MV-4-11 (cell line): ENCODE measurements at regions not wholly inside any gene's neighbourhood (a gene's known extent, or its start where the extent isn't known, plus 50 kb on each side); places are given as distances from the start of the nearest gene placed in this dataset.

Experiments used
- DNase-seq: peaks from one replicate; lab custom pipeline; 2025; lab: John Stamatoyannopoulos, UW

DNA sequence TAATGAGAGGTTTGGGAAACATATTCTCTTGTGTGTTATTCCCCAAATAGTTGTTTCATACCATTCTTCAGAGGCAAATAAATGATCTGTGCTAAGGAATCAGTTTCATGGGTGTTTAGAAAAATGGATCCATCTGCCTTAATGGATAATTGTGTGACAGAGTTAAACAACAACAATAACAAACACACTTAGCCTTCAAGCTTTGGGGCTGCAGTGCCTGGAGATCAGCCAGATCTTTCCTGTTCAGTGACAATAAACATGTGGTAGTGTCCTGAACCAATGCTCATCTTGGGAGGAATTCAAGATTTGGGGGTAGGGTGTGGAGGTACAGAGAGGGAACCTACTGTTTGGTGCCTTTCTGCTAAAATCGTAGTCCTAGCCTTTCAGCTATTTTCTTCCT is 93.7 kb upstream of the PRICKLE1 start:
- DNase-seq: no peak

DNA sequence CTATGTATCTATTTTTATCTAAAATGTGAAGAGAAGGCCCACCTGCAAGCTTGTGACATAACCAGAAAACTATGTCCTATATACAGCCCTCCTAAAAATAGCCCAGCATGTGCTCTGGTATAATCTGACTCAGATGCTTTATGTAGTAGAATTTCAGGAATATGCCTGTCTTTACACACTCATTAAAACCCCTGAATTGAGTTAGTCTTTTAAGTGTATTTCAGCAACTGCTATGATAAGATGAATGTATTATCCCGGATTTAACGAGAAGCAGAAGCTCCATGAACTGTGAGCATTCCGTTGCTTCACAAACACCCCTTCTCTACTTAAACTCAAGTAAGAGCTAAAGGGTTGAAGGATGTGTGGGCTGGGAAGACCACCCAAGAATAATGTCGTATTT is 89.9 kb upstream of the PRICKLE1 start:
- DNase-seq: no peak

DNA sequence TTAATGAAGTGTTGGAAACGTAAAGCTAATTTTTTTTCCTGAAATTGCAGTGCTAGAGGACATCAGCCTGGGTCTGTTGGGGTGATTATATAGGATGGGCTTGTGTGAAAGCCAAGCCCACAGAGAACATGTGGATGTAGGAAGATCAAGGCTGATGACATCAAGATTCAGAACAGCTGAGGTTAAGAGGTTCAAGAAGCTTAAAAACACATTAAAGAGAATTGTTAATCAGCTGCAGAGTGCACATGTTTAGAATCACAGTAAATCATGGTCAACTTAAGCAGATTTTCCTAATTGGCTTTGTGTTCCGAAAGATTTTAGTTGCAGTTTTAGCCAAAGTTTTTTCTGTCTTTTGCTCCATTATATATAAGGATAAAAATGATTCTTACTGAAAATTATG is 87.9 kb upstream of the PRICKLE1 start:
- DNase-seq: no peak

DNA sequence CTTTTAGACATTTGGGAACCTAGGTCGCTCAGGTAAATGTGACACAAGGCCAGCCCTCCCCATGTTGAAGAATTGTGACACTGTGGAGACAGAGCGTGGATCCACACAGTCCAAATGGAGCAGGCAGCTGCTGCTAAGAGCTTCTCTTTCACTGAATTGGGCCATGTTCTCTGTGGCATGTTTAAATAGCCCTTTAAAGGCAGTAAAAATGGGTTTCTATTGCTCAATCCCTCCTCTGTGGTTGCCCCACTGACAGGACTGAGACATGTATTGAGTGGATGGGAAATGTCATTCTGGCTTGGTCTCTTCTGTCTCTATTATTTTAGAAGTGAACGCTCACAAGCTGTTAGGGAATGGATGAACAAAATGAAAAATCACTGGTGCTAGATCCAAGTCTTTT is 84.0 kb upstream of the PRICKLE1 start:
- DNase-seq: peak; percentile 89

DNA sequence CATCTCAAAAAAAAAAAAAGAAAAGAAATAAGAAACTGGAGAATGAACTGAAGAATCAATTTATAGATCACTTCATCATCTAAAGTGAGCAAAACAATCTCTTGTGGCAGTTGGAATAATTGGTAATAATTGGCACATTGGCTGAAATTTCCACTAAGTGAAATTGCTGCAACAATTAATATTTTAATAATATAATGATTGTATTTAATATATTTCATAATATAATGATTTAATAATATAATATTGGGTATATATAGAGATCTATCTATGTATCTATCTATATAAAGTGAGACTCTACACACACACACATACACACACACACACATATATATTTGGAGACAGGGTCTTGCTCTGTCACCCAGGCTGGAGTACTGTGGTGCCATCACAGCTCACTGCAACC is 81.2 kb upstream of the PRICKLE1 start:
- DNase-seq: no peak

DNA sequence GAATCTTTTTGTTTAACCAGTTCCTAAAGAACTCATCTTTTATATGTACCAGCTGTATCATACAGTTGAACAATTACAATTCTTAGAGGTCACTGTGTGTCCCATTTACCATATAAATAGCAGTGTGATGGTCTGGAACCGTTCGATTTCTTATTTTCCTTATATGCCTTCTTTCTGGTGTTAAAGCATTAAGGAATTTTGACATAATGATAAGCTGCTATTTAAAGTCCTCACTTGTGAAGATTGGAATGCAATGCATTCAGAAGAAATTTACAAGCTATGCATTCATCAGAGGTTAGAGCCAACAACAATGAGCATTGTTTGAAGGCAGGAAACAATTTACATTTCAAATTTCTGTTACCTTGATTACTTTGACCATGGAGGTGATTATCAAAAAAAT is 80.0 kb upstream of the PRICKLE1 start:
- no peak for DNase-seq

DNA sequence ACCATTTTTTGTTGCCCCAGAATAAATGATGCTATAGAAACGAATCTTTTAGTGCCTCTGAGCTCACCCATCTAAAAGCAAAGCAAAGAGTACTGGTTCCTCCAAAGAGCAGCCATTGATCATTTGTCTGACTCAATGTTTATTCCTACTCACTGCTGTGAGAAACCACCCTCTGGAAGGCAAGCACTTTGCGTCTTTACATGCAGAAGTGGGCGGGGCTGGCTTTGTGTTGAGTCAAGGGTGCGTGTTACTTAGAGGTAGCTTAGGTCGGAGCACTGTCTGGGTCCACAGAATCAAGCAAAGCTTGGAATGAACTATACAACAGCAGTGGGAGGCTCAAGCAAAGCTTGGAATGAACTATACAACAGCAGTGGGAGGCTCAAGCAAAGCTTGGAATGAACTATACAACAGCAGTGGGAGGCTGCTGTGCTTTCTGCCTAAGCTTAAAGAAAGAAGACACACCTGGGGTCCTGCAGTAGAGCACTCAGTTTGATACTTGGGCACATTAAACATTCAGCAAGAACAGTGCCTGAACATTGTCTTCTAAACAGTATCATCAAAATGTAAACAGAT is 77.2 kb upstream of the PRICKLE1 start:
- no peak for DNase-seq

DNA sequence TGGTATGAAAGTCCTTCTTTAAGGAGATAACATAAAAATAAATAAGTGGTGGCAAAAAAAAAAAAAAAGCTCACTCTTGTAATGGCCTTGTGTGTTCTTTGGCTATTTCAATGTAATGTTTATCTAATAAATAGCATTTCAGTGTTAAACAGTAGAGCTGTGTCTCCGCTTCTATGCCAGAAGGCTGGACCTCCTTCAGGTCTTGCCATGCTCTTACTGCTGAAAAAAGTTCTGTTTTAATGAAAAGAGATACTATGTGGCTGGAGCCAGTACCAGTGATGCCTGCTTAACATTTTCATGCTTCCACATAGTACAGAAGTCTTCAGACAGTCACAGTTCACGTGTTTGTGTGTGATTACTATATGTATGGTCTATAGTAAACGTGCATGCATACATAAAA is 74.1 kb upstream of the PRICKLE1 start:
- DNase-seq: no peak

DNA sequence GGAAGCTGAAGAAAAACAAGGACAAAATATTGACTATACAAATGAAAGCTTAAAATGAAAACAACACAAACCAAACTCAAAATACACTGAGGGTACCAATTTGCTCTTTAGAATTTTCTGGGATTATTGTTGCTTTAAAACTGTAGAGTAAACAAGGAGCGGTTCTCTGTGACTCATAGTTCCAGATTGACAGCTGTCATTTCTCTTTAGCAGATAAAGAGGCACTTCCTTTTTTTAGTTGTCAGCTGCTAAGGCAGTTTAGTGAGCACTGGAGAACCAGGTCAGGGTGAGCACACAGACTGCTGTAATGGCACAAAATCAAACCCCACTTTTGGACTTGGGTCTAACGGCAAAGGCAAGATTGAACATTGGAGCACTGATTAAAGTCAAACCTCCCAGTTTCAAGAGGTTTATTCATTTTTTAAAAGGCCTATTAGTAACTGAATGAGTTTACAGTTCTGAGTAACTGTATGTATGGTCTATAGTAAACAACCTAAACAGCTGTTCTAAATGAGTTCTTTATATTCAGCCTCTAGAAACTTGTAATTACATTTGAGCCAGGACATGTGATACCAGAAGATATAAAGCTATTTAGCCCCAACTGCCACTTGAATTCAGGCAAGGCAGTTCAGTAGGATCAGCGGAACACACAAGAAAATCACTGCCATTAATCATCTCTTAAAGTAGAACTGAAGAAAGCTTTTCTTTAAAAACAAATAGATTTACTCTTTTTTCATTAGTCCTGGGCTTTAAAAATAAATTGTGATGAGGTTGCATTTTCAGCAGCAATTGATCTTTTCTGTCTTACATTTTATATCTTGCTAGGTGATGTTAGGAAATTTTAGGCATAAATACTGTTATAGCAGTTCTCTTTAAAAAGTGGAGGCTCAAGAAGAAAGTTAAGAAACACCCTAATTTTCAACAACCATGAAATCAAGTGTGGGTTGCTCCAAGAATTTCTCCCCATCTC is 71.7 kb upstream of the PRICKLE1 start:
- DNase-seq: peak; percentile 19

DNA sequence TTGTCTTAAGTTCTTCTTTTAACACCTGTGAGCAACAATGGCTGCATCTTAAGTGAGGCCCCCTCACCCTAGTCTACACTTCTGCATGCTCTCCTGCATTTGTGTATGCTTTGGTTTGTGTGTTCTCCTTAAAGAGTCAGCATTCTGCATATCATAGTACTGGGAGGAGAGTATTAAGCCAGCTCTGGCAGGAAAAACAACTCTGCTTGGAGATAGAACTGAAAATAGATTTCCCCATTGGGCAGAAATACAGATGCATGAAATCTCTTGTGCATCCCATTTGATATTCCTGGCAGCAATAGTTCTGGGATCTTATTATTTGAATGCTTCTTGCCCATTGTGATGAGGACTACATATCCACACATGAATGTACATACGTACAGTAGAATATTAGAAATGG is 70.6 kb upstream of the PRICKLE1 start:
- DNase-seq: no peak

DNA sequence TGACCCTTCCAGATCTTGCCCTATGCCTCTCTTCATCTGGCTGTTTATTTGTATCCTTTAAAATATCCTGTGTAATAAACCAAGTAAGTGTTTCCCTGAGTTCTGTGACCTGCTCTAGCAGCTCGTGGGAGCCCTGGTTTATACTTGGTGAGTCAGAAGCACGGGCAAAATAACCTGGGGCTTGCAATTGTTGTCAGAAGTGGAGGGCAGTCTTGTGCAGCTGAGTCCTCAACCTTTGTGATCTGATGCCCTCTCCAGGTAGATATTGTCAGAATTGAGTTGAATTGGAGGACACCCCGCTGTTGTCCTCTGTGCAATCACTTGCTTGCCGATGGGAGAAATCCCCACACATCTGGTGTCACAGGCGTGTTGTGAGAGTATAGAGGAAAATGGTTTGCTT is 62.5 kb upstream of the PRICKLE1 start:
- no peak for DNase-seq

DNA sequence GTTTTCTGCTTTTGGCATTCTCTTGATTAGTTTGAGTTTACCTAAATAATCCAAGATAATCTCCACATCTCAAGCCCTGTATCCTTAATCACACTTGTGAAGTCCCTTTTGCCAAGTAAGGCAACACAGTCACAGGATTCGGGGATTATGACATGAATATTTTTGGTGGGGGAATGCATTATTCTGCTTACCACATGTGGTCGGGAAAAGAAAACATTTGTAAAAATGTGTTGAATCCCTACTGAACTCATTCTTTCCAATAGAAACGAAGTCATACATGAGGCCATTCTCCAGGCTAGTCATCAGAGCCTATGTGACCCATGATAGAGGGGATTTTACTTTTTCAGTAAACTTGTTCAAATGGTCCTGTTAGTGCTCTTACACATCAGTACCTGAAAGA is 58.5 kb upstream of the PRICKLE1 start:
- no peak for DNase-seq

DNA sequence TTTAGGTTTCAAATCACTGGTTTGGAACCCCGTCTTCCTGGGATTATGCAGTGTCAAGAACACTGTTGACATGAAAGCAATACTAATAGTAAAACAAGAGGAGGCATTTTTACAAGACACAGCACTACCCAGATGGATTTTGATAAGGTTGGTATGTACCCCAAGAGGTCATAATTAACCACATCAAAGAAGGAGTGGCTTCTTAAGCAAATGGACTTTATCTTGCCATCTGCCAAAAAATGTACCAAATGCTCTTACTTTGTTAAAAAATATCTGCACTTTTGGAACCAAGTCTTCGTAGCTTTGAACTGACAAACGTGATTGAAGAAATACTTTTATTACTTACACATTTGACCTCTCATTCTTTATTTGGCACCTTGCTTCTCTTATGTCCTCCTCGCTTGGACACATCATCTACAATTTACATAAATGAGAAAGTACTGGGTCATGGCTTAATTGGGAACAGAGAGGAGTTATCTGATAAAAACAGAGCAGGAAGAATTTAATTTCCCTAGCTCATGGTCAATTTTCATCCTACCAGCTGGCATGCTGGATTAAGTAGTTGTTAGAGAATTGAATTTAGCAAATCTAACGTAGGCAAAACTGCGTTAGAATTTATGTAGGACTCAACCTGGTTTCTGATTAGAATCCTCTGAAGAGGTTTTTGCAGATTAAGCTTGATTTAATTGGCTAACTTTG is 54.5 kb upstream of the PRICKLE1 start:
- DNase-seq: no peak

DNA sequence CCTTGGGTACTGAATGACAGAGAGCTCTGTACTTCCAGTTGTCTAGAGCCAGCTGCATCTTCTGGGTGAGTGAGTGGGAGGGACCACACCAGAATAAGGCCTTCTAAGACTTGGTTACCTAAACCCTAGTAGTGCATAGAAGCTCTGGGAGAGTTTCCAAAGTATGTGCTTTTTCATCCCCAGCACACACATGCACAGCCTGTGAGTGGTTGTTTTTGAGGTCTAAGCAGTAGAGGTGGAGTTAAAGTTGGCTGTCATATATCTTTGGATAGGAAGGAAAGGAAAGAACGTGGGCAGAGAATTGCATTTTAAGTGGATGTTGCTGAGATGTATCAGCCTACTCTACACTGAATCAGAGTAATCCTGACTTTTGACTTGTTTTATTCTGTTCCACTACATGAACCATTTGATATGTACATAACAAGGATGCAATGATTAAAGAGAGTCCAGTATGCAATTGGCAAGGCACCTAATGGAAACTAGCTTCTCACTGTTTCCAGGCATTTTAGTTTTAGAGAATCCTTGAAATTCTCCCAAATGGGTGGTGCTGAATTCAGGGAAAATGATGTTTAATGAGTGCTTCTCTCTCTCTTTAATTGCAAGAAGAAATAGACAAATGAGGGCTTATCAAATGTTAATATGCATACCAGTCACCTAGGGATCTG is 51.8 kb upstream of the PRICKLE1 start:
- DNase-seq: no peak

DNA sequence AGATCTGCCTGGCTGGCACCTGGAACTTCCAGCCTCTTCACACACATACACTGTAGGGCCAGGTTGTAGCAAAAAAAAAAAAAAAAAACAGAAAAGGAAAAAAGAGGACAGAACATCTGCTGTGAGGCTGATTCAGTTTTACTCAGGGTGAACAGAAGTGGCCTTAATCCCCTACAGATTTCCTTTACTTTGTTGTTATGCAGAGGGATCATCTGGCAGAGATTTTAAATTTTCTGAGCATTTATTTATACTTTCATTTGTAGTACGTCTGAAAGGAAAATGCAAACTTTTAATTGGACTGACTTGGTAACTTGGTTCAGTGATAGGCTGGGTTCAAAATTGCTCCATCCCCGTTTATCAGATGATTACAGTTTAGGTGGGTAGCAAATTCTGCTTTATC is 50.8 kb upstream of the PRICKLE1 start:
- DNase-seq: no peak

DNA sequence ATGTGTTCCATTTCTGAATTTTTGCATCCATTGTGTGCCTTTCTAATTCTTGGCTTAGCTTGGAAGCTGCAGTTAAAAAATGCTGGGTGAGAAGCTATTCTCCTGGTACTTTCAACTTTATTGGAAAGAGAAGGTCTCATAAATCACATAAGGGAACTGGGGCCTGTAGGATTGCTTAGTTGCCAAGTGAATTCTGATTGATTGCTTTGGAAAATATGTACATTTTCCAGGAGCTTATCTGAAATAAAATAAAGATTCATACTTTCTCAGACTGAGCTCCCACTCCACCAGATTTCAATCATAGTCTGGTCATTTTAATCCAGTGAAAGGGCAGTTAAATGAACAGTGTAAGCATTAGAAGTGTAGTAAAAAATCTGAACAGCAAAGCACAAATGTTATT is 50.0 kb upstream of the PRICKLE1 start:
- DNase-seq: no peak
